HG03175 (cell line): ENCODE measurements at regions not wholly inside any gene's neighbourhood (a gene's known extent, or its start where the extent isn't known, plus 50 kb on each side); places are given as distances from the start of the nearest gene placed in this dataset.
"Not testable (repeated sequence)": the region's sequence is repeated elsewhere in the genome, so short reads cannot be mapped to it uniquely, and the experiment has no call there.

Experiments used
- ATAC-seq: cut with Tn5 transposase; IDR thresholded peaks from one replicate; pipeline ENCODE4 v1.9.1; 2021; ENCODE audit warnings: mild to moderate bottlenecking, moderate library complexity; ENCODE audit not compliant: unreplicated experiment

GRCh38 chr1:168457296-168457695 is 86.5 kb downstream of the XCL2 start:
- ATAC-seq = not testable (repeated sequence)

- no peak for ATAC-seq
Measured at GRCh38 chr1:168455764-168456163, 88.0 kb downstream of the XCL2 start.

GRCh38 chr1:168454211-168454815 is 89.5 kb downstream of the XCL2 start:
- ATAC-seq = no peak

GRCh38 chr1:168453056-168453455 is 90.7 kb downstream of the XCL2 start:
- no peak for ATAC-seq

- ATAC-seq = no peak
Measured at GRCh38 chr1:168452329-168452728, 91.5 kb downstream of the XCL2 start.

GRCh38 chr1:168447871-168448270 is 95.9 kb downstream of the XCL2 start:
- no peak for ATAC-seq

GRCh38 chr1:168446081-168446480 is 97.7 kb downstream of the XCL2 start:
- no peak for ATAC-seq

GRCh38 chr1:168443899-168444298 is 99.9 kb downstream of the XCL2 start:
- ATAC-seq = no peak

GRCh38 chr1:168443356-168443755 is 100.4 kb downstream of the XCL2 start:
- no peak for ATAC-seq

GRCh38 chr1:168442931-168443330 is 100.9 kb downstream of the XCL2 start:
- ATAC-seq = no peak

- no peak for ATAC-seq
Measured at GRCh38 chr1:168441745-168442144, 102.1 kb downstream of the XCL2 start.

- ATAC-seq = peak; percentile 83
Measured at GRCh38 chr1:168439456-168440375, 104.1 kb downstream of the XCL2 start.

GRCh38 chr1:168438626-168439025 is 105.2 kb downstream of the XCL2 start:
- ATAC-seq = no peak

GRCh38 chr1:168437821-168438220 is 106.0 kb downstream of the XCL2 start:
- ATAC-seq = no peak

- no peak for ATAC-seq
Measured at GRCh38 chr1:168435439-168435838, 108.4 kb downstream of the XCL2 start.

GRCh38 chr1:168433238-168433637 is 110.6 kb downstream of the XCL2 start:
- ATAC-seq = no peak

GRCh38 chr1:168431882-168432281 is 111.9 kb downstream of the XCL2 start:
- no peak for ATAC-seq

GRCh38 chr1:168430321-168430720 is 113.5 kb downstream of the XCL2 start:
- ATAC-seq = no peak

GRCh38 chr1:168428063-168428731 is 115.6 kb downstream of the XCL2 start:
- no peak for ATAC-seq

GRCh38 chr1:168427051-168427450 is 116.7 kb downstream of the XCL2 start:
- no peak for ATAC-seq

- no peak for ATAC-seq
Measured at GRCh38 chr1:168424281-168424680, 119.5 kb downstream of the XCL2 start.
